ENCODE measurements at regions not wholly inside any gene's neighbourhood (a gene's known extent, or its start where the extent isn't known, plus 50 kb on each side); places are given as distances from the start of the nearest gene placed in this dataset.

DNA sequence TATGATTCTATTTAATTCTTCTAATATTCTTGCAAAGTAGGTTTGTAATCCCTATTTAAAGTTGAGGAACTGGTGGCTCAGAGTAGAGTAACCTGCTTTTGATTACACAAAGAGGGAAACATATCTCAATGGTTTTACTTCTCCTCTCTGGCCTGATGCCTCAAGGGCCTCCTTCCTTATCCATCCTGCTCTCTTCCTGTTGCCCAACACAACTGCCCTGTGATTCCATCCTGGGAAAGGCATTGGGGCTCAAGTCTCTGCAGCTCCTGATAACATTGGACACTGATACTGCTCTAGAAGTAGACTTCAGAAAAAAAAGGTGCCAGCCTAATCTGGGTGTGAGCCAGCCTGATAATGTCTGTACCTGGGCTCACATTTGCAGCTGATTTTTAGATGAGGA is 75.8 kb downstream of the RDH14 start:
- no peaks in the 10 kb centered on the region for H3K4me1 ChIP-seq (replicated peaks in 1 of 2)
- H3K27ac ChIP-seq = no peak overlapping the region
- no peaks in the 10 kb centered on the region for H3K9me3 ChIP-seq (replicated peaks in 1 of 3)
- H3K4me3 ChIP-seq = no peak overlapping the region
- H3K36me3 ChIP-seq (replicated peaks in 1 of 2) = no peaks in the 10 kb centered on the region
- no peaks in the 10 kb centered on the region for H3K27me3 ChIP-seq
- TF ChIP-seq, protein P1, sequence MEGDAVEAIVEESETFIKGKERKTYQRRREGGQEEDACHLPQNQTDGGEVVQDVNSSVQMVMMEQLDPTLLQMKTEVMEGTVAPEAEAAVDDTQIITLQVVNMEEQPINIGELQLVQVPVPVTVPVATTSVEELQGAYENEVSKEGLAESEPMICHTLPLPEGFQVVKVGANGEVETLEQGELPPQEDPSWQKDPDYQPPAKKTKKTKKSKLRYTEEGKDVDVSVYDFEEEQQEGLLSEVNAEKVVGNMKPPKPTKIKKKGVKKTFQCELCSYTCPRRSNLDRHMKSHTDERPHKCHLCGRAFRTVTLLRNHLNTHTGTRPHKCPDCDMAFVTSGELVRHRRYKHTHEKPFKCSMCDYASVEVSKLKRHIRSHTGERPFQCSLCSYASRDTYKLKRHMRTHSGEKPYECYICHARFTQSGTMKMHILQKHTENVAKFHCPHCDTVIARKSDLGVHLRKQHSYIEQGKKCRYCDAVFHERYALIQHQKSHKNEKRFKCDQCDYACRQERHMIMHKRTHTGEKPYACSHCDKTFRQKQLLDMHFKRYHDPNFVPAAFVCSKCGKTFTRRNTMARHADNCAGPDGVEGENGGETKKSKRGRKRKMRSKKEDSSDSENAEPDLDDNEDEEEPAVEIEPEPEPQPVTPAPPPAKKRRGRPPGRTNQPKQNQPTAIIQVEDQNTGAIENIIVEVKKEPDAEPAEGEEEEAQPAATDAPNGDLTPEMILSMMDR (IDR thresholded peaks at IDR 0.05) = no peak
- TF ChIP-seq POLR2A (IDR thresholded peaks at IDR 0.05) = no peak
- DNase-seq = no peak
- intact Hi-C loops (cut with DNase I) = no loop called here

DNA sequence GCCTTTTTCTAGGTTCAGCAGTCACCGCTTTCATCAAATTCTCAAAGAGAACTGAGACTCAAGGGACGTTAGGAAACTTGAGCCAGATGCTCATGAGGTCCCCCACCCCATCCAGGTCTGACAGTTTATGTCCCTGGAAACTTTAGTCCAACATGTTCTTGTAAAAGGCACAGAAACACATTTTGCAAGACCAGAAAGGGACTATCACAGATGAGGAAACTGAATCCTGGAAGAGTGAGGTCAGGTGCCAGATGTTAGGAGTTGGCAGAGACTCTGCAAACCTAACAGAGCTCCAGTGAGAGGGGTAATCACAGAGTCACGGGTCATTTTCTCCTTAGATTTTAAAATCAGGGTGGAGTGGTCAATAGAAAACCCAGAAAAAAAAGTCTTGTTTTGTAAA is 76.6 kb downstream of the RDH14 start:
- no peak for TF ChIP-seq POLR2A (IDR thresholded peaks at IDR 0.05)
- TF ChIP-seq, protein P1 (IDR thresholded peaks at IDR 0.05) = no peak
- WGBS, 4 donors = 74 to 87% (median 79%) methylated on average over 3 of the region's 3 CpGs
- Histone ChIP-seq H3K4me3 (no peak overlapping the region), H3K27me3 (no peaks in the 10 kb centered on the region), H3K27ac (no peak overlapping the region), H3K4me1 (replicated peaks in 1 of 2) (no peaks in the 10 kb centered on the region), H3K9me3 (replicated peaks in 1 of 3) (no peaks in the 10 kb centered on the region), H3K36me3 (replicated peaks in 1 of 2) (no peaks in the 10 kb centered on the region)
- intact Hi-C loops (cut with DNase I) = no loop called here
- DNase-seq = no peak

DNA sequence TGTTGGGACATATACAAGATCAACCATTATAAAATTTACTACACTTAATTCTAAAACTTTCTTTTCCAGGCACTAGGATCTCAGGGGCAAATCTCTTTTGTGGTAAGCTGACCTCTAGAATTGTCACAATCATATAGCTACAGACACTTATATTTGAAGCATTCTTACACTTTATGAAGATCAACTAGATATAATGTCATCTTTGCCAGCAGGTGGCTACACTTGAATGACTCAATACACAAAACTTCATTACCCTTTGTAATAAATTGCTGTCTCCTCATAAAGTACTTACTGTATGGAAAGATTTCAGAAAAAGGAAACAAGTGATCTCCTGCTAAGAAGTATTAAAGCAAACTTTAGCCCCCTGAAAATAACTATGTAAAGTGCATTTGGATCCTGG is 77.8 kb downstream of the RDH14 start:
- Histone ChIP-seq H3K4me1 (replicated peaks in 1 of 2) (no peaks in the 10 kb centered on the region), H3K36me3 (replicated peaks in 1 of 2) (no peaks in the 10 kb centered on the region), H3K27ac (no peak overlapping the region), H3K9me3 (replicated peaks in 1 of 3) (no peaks in the 10 kb centered on the region), H3K27me3 (no peaks in the 10 kb centered on the region), H3K4me3 (no peak overlapping the region)
- no peak for DNase-seq
- intact Hi-C loops (cut with DNase I) = no loop called here
- no peak for TF ChIP-seq POLR2A (IDR thresholded peaks at IDR 0.05)
- TF ChIP-seq, protein P1 (IDR thresholded peaks at IDR 0.05) = no peak

DNA sequence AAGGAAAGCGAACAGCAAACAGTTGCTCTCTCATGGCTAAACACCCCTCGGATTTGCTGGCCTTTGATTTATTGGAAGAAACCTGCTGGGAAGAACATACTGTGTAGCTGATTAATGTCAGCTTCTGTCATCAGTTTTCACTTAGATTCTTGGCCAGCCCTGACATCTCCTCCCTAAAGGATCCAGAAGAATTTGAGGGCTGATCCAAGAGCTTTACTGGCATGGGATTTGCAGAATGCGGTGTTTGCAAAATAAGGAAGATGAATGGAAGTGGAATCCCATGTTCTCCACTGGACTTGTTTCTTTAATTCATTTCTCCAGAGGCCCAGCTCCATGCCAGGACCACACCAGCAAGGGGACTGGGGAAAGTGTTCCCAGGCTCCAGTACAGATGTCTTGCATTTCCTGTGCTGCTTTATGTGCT is 80.5 kb downstream of the RDH14 start:
- H3K4me1 ChIP-seq (replicated peaks in 1 of 2) = no peaks in the 10 kb centered on the region
- no peaks in the 10 kb centered on the region for H3K9me3 ChIP-seq (replicated peaks in 1 of 3)
- no peaks in the 10 kb centered on the region for H3K27me3 ChIP-seq
- TF ChIP-seq POLR2A (IDR thresholded peaks at IDR 0.05) = no peak
- TF ChIP-seq, protein P1 (IDR thresholded peaks at IDR 0.05) = no peak
- H3K27ac ChIP-seq = no peak overlapping the region
- intact Hi-C loops (cut with DNase I) = no loop called here
- DNase-seq = no peak
- 57 to 69% (median 61%) methylated on average over 3 of the region's 3 CpGs for WGBS, 4 donors
- no peaks in the 10 kb centered on the region for H3K36me3 ChIP-seq (replicated peaks in 1 of 2)
- no peak overlapping the region for H3K4me3 ChIP-seq
